Type B pancreatic cell (in vitro differentiated cells): ENCODE measurements at regions not wholly inside any gene's neighbourhood (a gene's known extent, or its start where the extent isn't known, plus 50 kb on each side); places are given as distances from the start of the nearest gene placed in this dataset.
A peak's percentile ranks its signal among the peaks of the same experiment; 100 is the strongest.

Experiments
- DNase-seq: peaks from one replicate; pipeline ENCODE4 v3.0.0; 2021; ENCODE audit warnings: mixed read lengths; ENCODE audit not compliant: unreplicated experiment; ENCODE audit errors: extremely low spot score
- H3K27ac Mint-ChIP-seq: 2 replicates; pipeline ENCODE4 v1.8.0; 2021; ENCODE audit warnings: mild to moderate bottlenecking, mixed read lengths
- H3K27me3 Mint-ChIP-seq: 2 replicates; pipeline ENCODE4 v1.8.0; 2021; ENCODE audit warnings: mixed read lengths
- H3K36me3 Mint-ChIP-seq: 2 replicates; pipeline ENCODE4 v1.8.0; 2021; ENCODE audit warnings: mixed read lengths
- H3K4me1 Mint-ChIP-seq: one replicate; pipeline ENCODE4 v1.8.0; 2021; ENCODE audit warnings: mixed read lengths; ENCODE audit not compliant: unreplicated experiment
- H3K4me3 Mint-ChIP-seq: 2 replicates; pipeline ENCODE4 v1.8.0; 2021; ENCODE audit warnings: mild to moderate bottlenecking, mixed read lengths
- H3K9me3 Mint-ChIP-seq: 2 replicates; pipeline ENCODE4 v1.8.0; 2021; ENCODE audit warnings: mixed read lengths
- CTCF ChIP-seq: fragments of 200-600 bp; sonication (generic); conservative IDR thresholded peaks from 2 replicates; pipeline ENCODE4 v1.5.0; 2021; ENCODE audit warnings: antibody characterized with exemption, mild to moderate bottlenecking

- Mint-ChIP-seq H3K9me3 (peaks cover 4% of the 10 kb centered on the region), H3K27ac (no peak overlapping the region), H3K4me1 (peaks cover 68% of the 10 kb centered on the region), H3K36me3 (no peaks in the 10 kb centered on the region), H3K27me3 (no peaks in the 10 kb centered on the region), H3K4me3 (peak overlapping the region; percentile 37)
- no peak for TF ChIP-seq CTCF
- DNase-seq: no peak
Measured at GRCh38 chr3:178087376-178087775, 448.9 kb upstream of the KCNMB2 start.

GRCh38 chr3:178088963-178089362 is 447.3 kb upstream of the KCNMB2 start:
- Mint-ChIP-seq H3K27ac (no peak overlapping the region), H3K4me1 (peaks cover 55% of the 10 kb centered on the region), H3K27me3 (no peaks in the 10 kb centered on the region), H3K36me3 (peaks cover 3% of the 10 kb centered on the region), H3K4me3 (no peak overlapping the region), H3K9me3 (peaks cover 4% of the 10 kb centered on the region)
- no peak for TF ChIP-seq CTCF
- no peak for DNase-seq

GRCh38 chr3:178090899-178091298 is 445.3 kb upstream of the KCNMB2 start:
- no peak overlapping the region for H3K4me3 Mint-ChIP-seq
- no peaks in the 10 kb centered on the region for H3K27me3 Mint-ChIP-seq
- H3K27ac Mint-ChIP-seq: no peak overlapping the region
- peaks cover 35% of the 10 kb centered on the region for H3K4me1 Mint-ChIP-seq
- TF ChIP-seq CTCF: no peak
- no peak for DNase-seq
- peaks cover 17% of the 10 kb centered on the region for H3K9me3 Mint-ChIP-seq
- peaks cover 10% of the 10 kb centered on the region for H3K36me3 Mint-ChIP-seq

GRCh38 chr3:178095522-178095921 is 440.7 kb upstream of the KCNMB2 start:
- peaks cover 17% of the 10 kb centered on the region for H3K9me3 Mint-ChIP-seq
- peaks cover 19% of the 10 kb centered on the region for H3K4me1 Mint-ChIP-seq
- H3K36me3 Mint-ChIP-seq: peaks cover 10% of the 10 kb centered on the region
- TF ChIP-seq CTCF: no peak
- DNase-seq: no peak
- no peak overlapping the region for H3K27ac Mint-ChIP-seq
- no peaks in the 10 kb centered on the region for H3K27me3 Mint-ChIP-seq
- no peak overlapping the region for H3K4me3 Mint-ChIP-seq

- peaks cover 29% of the 10 kb centered on the region for H3K4me1 Mint-ChIP-seq
- H3K27ac Mint-ChIP-seq: no peak overlapping the region
- H3K36me3 Mint-ChIP-seq: peaks cover 10% of the 10 kb centered on the region
Measured at GRCh38 chr3:178096955-178097354, 439.3 kb upstream of the KCNMB2 start.

More at GRCh38 chr3:178096955-178097354, 439.3 kb upstream of the KCNMB2 start:
- peaks cover 13% of the 10 kb centered on the region for H3K9me3 Mint-ChIP-seq
- TF ChIP-seq CTCF: no peak
- no peak overlapping the region for H3K4me3 Mint-ChIP-seq
- H3K27me3 Mint-ChIP-seq: no peaks in the 10 kb centered on the region
- no peak for DNase-seq
